Upper lobe of left lung (tissue), 6 donors: ENCODE measurements at regions not wholly inside any gene's neighbourhood (a gene's known extent, or its start where the extent isn't known, plus 50 kb on each side); places are given as distances from the start of the nearest gene placed in this dataset.

Experiments
- ATAC-seq, 2 donors: fragments of 200-7000 bp; cut with Tn5 transposase; one replicate each; pipeline ENCODE4 v1.9.1; 2022; ENCODE audit warnings: mild to moderate bottlenecking in 2 of 2, moderate library complexity in 2 of 2; ENCODE audit not compliant: low FRiP score in 2 of 2
- DNase-seq, 2 donors: peaks; one replicate each; pipeline ENCODE4 v3.0.0-alpha.2; 2019 to 2020
- H3K27ac ChIP-seq, 4 donors: fragments of 200-600 bp; sonication (generic); one replicate each; pipeline ENCODE4 v1.5.1; 2016 to 2019
- H3K27me3 ChIP-seq, 4 donors: fragments of 200-600 bp; sonication (generic); one replicate each; pipeline ENCODE4 v1.5.1; 2017 to 2019
- H3K36me3 ChIP-seq, 4 donors: fragments of 200-600 bp; sonication (generic); one replicate each; pipeline ENCODE4 v1.5.1; 2016 to 2019
- H3K4me1 ChIP-seq, 4 donors: fragments of 200-600 bp; sonication (generic); one replicate each; pipeline ENCODE4 v1.5.1; 2018 to 2019
- H3K4me3 ChIP-seq, 4 donors: fragments of 200-600 bp; sonication (generic); one replicate each; pipeline ENCODE4 v1.5.1; 2017 to 2019; ENCODE audit warnings: mild to moderate bottlenecking in 2 of 4, moderate library complexity in 1 of 4
- H3K9me3 ChIP-seq, 4 donors: fragments of 200-600 bp; sonication (generic); one replicate each; pipeline ENCODE4 v1.5.1; 2018 to 2019
- CTCF ChIP-seq, 6 experiments: fragments of 450-650 bp in 4 of 6; fragments of 200-600 bp in 2 of 6; sonication (generic) in 2 of 6; IDR thresholded peaks; one replicate each; pipeline ENCODE4 v1.5.1; 2016 to 2019; ENCODE audit warnings: antibody characterized with exemption in 6 of 6
- EP300 ChIP-seq, 4 donors: sonication (generic); formaldehyde crosslinking; IDR thresholded peaks; one replicate each; pipeline ENCODE4 v1.5.1; 2017; ENCODE audit warnings: antibody characterized with exemption in 4 of 4, control low read depth in 2 of 4
- POLR2A ChIP-seq, 4 donors: fragments of 450-650 bp; IDR thresholded peaks; one replicate each; pipeline ENCODE4 v1.5.1; 2016 to 2017; ENCODE audit warnings: antibody characterized with exemption in 4 of 4, mild to moderate bottlenecking in 2 of 4
- POLR2AphosphoS5 ChIP-seq, 2 donors: sonication (generic); formaldehyde crosslinking; IDR thresholded peaks; one replicate each; pipeline ENCODE4 v1.5.1; 2017; ENCODE audit warnings: antibody characterized with exemption in 2 of 2
- WGBS, 2 donors: methylation state at CpG; one replicate each; pipeline ENCODE4 v1.1.5; 2017 to 2018; 5-methylcytosine and 5-hydroxymethylcytosine counted together
- donor health status: DM: no; HTN: no; CAD: no; lungs with moderate emphysema.
- donor health status: DM: no; HTN: yes; CAD: no; lungs with severe emphysema.

DNA sequence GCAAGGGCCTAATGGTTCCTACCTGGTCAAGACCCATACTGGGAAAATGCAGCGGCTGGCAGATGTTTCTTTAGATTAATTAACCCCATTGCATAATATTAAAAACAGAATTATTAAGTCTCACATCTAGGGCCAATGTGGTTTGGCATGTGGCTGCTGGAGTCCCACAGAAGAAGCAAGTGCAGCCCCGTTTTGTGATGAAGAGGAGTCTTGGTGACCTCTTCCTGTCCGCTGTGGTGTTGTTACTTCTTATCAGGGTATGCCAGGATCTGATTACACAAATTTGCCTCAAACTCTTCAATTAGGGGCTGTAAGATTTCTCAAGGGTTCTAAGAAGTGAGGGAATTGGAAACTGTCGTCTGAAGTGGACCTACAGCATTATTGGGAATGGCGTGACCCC is 240.3 kb downstream of the SEC23IP start:
- ATAC-seq (no peak), DNase-seq (no peak)
- Histone ChIP-seq H3K4me3 (no peak overlapping the region), H3K27ac (no peak overlapping the region), H3K9me3 (no peaks in the 10 kb centered on the region), H3K4me1 (no peaks in the 10 kb centered on the region), H3K36me3 (no peaks in the 10 kb centered on the region), H3K27me3 (no peaks in the 10 kb centered on the region)
- WGBS, 2 donors: 50 to 56% methylated on average over 5 of the region's 5 CpGs
- TF ChIP-seq CTCF (IDR thresholded peaks at IDR 0.05) (no peak), EP300 (IDR thresholded peaks at IDR 0.05) (no peak), POLR2AphosphoS5 (IDR thresholded peaks at IDR 0.05) (no peak), POLR2A (IDR thresholded peaks at IDR 0.05) (no peak)

GRCh38 chr10:120138689-120139088 is 246.2 kb downstream of the SEC23IP start:
- Histone ChIP-seq H3K27me3 (no peaks in the 10 kb centered on the region), H3K4me1 (no peaks in the 10 kb centered on the region), H3K9me3 (no peaks in the 10 kb centered on the region), H3K36me3 (no peaks in the 10 kb centered on the region), H3K4me3 (no peak overlapping the region), H3K27ac (no peak overlapping the region)
- ATAC-seq: no peak
- no peak for DNase-seq
- WGBS, 2 donors: 72 to 78% methylated on average over 3 of the region's 3 CpGs
- TF ChIP-seq POLR2A (IDR thresholded peaks at IDR 0.05) (no peak), EP300 (IDR thresholded peaks at IDR 0.05) (no peak), POLR2AphosphoS5 (IDR thresholded peaks at IDR 0.05) (no peak), CTCF (IDR thresholded peaks at IDR 0.05) (no peak)

DNA sequence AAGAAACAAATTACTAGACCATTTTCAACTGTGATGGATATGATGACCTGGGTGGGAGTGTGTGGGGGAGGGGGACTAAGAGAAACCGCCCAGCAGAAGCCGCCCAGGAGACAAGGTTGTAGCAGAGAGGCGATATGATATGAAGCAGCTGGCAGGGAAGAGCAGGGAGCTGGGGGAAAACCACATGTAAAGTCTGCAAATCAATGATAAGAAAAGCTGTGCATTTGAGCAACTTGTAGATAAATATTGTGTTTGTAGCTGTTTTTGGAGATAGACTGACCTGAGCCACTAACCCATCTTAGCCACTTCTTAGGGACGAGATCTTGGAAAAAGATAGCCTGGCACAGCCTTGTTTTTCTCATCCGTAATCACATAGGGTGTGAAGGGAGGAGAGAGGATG is 252.6 kb downstream of the SEC23IP start:
- ATAC-seq (no peak), DNase-seq (no peak)
- WGBS, 2 donors: 16 to 23% methylated on average over 5 of the region's 5 CpGs
- no peaks in the 10 kb centered on the region for H3K9me3 ChIP-seq
- no peak for TF ChIP-seq POLR2AphosphoS5 (IDR thresholded peaks at IDR 0.05)
- no peak for TF ChIP-seq CTCF (IDR thresholded peaks at IDR 0.05)
- no peak for TF ChIP-seq POLR2A (IDR thresholded peaks at IDR 0.05)
- TF ChIP-seq EP300 (IDR thresholded peaks at IDR 0.05): no peak
- H3K4me3 ChIP-seq: no peak overlapping the region
- H3K27ac ChIP-seq: no peak overlapping the region
- H3K27me3 ChIP-seq: no peaks in the 10 kb centered on the region
- H3K36me3 ChIP-seq: no peaks in the 10 kb centered on the region
- no peaks in the 10 kb centered on the region for H3K4me1 ChIP-seq

GRCh38 chr10:120156614-120157274 is 264.2 kb downstream of the SEC23IP start:
- DNase-seq (no peak), ATAC-seq (no peak)
- no peaks in the 10 kb centered on the region for H3K9me3 ChIP-seq
- no peaks in the 10 kb centered on the region for H3K36me3 ChIP-seq
- H3K27ac ChIP-seq: no peak overlapping the region
- no peak for TF ChIP-seq POLR2AphosphoS5 (IDR thresholded peaks at IDR 0.05)
- no peak for TF ChIP-seq POLR2A (IDR thresholded peaks at IDR 0.05)
- no peak for TF ChIP-seq CTCF (IDR thresholded peaks at IDR 0.05)
- TF ChIP-seq EP300 (IDR thresholded peaks at IDR 0.05): no peak
- H3K4me3 ChIP-seq: no peak overlapping the region
- H3K4me1 ChIP-seq: no peaks in the 10 kb centered on the region
- no peaks in the 10 kb centered on the region for H3K27me3 ChIP-seq
- 74 to 78% methylated on average over 5 of the region's 5 CpGs for WGBS, 2 donors

DNA sequence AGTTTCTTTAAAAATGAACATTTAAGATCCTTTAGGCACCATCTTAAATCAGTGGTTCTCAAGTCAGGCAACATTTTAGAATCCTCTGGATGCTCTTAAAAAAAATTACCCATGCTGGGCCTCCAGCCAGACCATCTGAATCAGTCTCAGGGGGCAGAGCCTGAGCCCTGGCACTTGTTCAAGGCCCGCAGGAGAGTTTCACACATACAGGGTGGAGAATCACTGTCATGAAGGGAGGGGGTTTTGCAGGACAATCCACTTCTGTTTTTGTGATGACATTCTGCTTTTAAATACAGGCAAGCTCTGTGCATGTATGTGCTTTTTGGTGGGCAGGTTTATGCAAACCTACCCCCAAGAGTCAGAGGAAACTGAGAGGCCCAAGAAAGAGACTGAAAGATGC is 268.6 kb downstream of the SEC23IP start:
- H3K36me3 ChIP-seq: no peaks in the 10 kb centered on the region
- no peaks in the 10 kb centered on the region for H3K9me3 ChIP-seq
- 40 to 50% methylated on average over 1 of the region's 1 CpG for WGBS, 2 donors
- ATAC-seq (no peak), DNase-seq (no peak)
- H3K27ac ChIP-seq: no peak overlapping the region
- TF ChIP-seq CTCF (IDR thresholded peaks at IDR 0.05) (no peak), EP300 (IDR thresholded peaks at IDR 0.05) (no peak)
- H3K4me3 ChIP-seq: no peak overlapping the region
- H3K4me1 ChIP-seq: no peaks in the 10 kb centered on the region
- no peaks in the 10 kb centered on the region for H3K27me3 ChIP-seq
